Mammary epithelial cell (primary cell): ENCODE measurements at regions not wholly inside any gene's neighbourhood (a gene's known extent, or its start where the extent isn't known, plus 50 kb on each side); places are given as distances from the start of the nearest gene placed in this dataset.

ENCODE experiments used
- EZH2 ChIP-seq: IDR thresholded peaks from 2 replicates; pipeline ENCODE4 v1.6.1; 2012; ENCODE audit warnings: low read length, inconsistent platforms, borderline replicate concordance
- TF ChIP-seq, protein P1 (sequence below), 2 donors: IDR thresholded peaks in 1 of 2; conservative IDR thresholded peaks in 1 of 2; 2 replicates each; pipeline ENCODE4 v1.5.1; 2011 to 2012; ENCODE audit warnings: inconsistent platforms in 2 of 2, low read length in 2 of 2, mild to moderate bottlenecking in 2 of 2, control low read depth in 1 of 2, low read depth in 1 of 2; ENCODE audit not compliant: insufficient read depth in 1 of 2; ENCODE audit errors: extremely low read depth in 1 of 2

DNA sequence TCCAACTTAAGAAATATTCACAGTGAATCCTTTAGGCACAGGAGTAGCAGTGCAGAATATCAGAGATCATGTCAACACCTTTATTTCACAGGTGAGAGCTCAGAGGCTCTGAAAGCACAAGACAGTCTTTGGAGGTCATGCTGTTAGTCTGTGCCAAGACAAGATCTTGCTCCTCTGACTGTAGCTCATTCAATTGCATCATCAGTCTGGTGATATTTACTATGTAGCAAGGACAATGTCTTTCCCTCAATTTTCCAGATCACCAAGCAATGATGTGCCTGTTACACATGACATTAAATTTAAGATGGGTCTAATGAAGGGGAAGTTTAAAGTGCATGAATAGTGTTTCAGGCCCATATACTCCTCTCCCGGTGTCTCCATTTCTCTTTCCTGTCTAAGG is 277.5 kb downstream of the IL15 start:
- TF ChIP-seq, protein P1, sequence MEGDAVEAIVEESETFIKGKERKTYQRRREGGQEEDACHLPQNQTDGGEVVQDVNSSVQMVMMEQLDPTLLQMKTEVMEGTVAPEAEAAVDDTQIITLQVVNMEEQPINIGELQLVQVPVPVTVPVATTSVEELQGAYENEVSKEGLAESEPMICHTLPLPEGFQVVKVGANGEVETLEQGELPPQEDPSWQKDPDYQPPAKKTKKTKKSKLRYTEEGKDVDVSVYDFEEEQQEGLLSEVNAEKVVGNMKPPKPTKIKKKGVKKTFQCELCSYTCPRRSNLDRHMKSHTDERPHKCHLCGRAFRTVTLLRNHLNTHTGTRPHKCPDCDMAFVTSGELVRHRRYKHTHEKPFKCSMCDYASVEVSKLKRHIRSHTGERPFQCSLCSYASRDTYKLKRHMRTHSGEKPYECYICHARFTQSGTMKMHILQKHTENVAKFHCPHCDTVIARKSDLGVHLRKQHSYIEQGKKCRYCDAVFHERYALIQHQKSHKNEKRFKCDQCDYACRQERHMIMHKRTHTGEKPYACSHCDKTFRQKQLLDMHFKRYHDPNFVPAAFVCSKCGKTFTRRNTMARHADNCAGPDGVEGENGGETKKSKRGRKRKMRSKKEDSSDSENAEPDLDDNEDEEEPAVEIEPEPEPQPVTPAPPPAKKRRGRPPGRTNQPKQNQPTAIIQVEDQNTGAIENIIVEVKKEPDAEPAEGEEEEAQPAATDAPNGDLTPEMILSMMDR (conservative IDR thresholded peaks at IDR 0.05 in 1 of 2, IDR thresholded peaks at IDR 0.05 in 1 of 2; ENCODE audit: extremely low read depth in 1 of 2, insufficient read depth in 1 of 2, low read depth in 1 of 2, low read length in 2 of 2): no peak
- TF ChIP-seq EZH2: no peak
